Loucy (cell line): ENCODE measurements at regions not wholly inside any gene's neighbourhood (a gene's known extent, or its start where the extent isn't known, plus 50 kb on each side); places are given as distances from the start of the nearest gene placed in this dataset.

Source experiments
- H2AFZ ChIP-seq: fragments of 200-600 bp; sonication (generic); 2 replicates; pipeline ENCODE4 v1.6.0; 2016; ENCODE audit warnings: antibody characterized with exemption, mild to moderate bottlenecking, low read length, moderate library complexity
- H3F3A ChIP-seq: fragments of 200-600 bp; 2 replicates; pipeline ENCODE4 v1.6.0; 2016; ENCODE audit warnings: antibody characterized with exemption, low read depth, mild to moderate bottlenecking
- H3K27me3 ChIP-seq: fragments of 200-600 bp; sonication (generic); 2 replicates; pipeline ENCODE4 v1.6.1; 2014; ENCODE audit warnings: low read length, mild to moderate bottlenecking; ENCODE audit not compliant: insufficient read depth, poor library complexity, severe bottlenecking
- H3K36me3 ChIP-seq: fragments of 200-600 bp; sonication (generic); 2 replicates; pipeline ENCODE4 v1.6.1; 2016; ENCODE audit warnings: low read length; ENCODE audit not compliant: insufficient read depth
- H3K4me1 ChIP-seq: fragments of 200-600 bp; sonication (generic); 2 replicates; pipeline ENCODE4 v1.5.1; 2014; ENCODE audit warnings: low read length, mild to moderate bottlenecking; ENCODE audit not compliant: insufficient read depth, poor library complexity, severe bottlenecking
- H3K4me2 ChIP-seq: fragments of 200-600 bp; sonication (generic); 2 replicates; pipeline ENCODE4 v1.6.0; 2014; ENCODE audit warnings: antibody characterized with exemption, low read length, low read depth, mild to moderate bottlenecking; ENCODE audit not compliant: poor library complexity, severe bottlenecking
- H3K4me3 ChIP-seq: fragments of 200-600 bp; sonication (generic); 2 replicates; pipeline ENCODE4 v1.5.1; 2014; ENCODE audit warnings: low read length, mild to moderate bottlenecking, mixed read lengths; ENCODE audit not compliant: poor library complexity, severe bottlenecking
- H3K79me2 ChIP-seq: fragments of 200-600 bp; sonication (generic); 2 replicates; pipeline ENCODE4 v1.6.1; 2014; ENCODE audit warnings: low read length; ENCODE audit not compliant: insufficient read depth
- H3K9ac ChIP-seq: fragments of 200-600 bp; sonication (generic); 2 replicates; pipeline ENCODE4 v1.6.0; 2014; ENCODE audit warnings: mild to moderate bottlenecking, low read depth, low read length, moderate library complexity; ENCODE audit not compliant: poor library complexity, severe bottlenecking
- H3K9me2 ChIP-seq: fragments of 200-600 bp; sonication (generic); replicated peaks from 2 replicates; pipeline ENCODE4 v1.6.1; 2016; ENCODE audit warnings: low read depth, low read length, mixed read lengths
- H3K9me3 ChIP-seq: fragments of 200-600 bp; sonication (generic); 2 replicates; pipeline ENCODE4 v1.6.1; 2014; ENCODE audit warnings: mild to moderate bottlenecking, antibody characterized with exemption, low read length, low read depth; ENCODE audit not compliant: insufficient read depth
- H4K20me1 ChIP-seq: fragments of 200-600 bp; sonication (generic); 2 replicates; pipeline ENCODE4 v1.6.0; 2014; ENCODE audit warnings: antibody characterized with exemption, low read length, mild to moderate bottlenecking; ENCODE audit not compliant: insufficient read depth, poor library complexity, severe bottlenecking
- EZH2phosphoT487 ChIP-seq: fragments of 200-600 bp; IDR thresholded peaks from 2 replicates; pipeline ENCODE4 v1.6.1; 2018; ENCODE audit warnings: antibody characterized with exemption, mild to moderate bottlenecking, moderate library complexity, borderline replicate concordance
- TF ChIP-seq, protein P1 (sequence below): fragments of 200-600 bp; sonication (generic); conservative IDR thresholded peaks from 2 replicates; pipeline ENCODE4 v1.5.1; 2014; ENCODE audit warnings: mild to moderate bottlenecking, antibody characterized with exemption, low read length

DNA sequence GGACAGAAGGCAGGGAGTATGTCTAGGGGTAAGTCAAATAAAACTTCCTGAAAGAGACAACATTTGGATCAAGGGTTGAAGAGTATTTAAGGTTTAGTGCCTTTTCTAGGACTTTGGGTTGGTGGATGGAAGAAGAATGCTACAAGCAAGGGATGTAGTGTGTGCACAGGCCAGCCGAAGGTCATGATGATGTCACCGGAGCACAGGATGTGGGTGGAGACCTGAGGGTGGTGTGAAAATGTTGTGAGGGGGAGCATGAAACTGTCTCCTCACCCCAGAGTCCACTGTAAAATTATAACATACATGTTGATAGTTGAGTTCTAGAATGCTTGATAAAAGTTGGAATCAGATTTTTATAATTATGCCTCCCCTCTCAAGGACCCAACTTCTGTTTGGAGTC lies 553.3 kb upstream of the SGCD start:
- Histone ChIP-seq H3K27me3 (no peaks in the 10 kb centered on the region), H3K36me3 (no peaks in the 10 kb centered on the region), H3F3A (no peaks in the 10 kb centered on the region), H3K4me1 (no peaks in the 10 kb centered on the region), H3K4me3 (no peak overlapping the region), H3K9me2 (no peaks in the 10 kb centered on the region), H3K79me2 (no peaks in the 10 kb centered on the region), H3K9me3 (no peaks in the 10 kb centered on the region), H3K4me2 (no peak overlapping the region), H4K20me1 (no peaks in the 10 kb centered on the region), H3K9ac (no peak overlapping the region), H2AFZ (no peak overlapping the region)
- TF ChIP-seq, protein P1, sequence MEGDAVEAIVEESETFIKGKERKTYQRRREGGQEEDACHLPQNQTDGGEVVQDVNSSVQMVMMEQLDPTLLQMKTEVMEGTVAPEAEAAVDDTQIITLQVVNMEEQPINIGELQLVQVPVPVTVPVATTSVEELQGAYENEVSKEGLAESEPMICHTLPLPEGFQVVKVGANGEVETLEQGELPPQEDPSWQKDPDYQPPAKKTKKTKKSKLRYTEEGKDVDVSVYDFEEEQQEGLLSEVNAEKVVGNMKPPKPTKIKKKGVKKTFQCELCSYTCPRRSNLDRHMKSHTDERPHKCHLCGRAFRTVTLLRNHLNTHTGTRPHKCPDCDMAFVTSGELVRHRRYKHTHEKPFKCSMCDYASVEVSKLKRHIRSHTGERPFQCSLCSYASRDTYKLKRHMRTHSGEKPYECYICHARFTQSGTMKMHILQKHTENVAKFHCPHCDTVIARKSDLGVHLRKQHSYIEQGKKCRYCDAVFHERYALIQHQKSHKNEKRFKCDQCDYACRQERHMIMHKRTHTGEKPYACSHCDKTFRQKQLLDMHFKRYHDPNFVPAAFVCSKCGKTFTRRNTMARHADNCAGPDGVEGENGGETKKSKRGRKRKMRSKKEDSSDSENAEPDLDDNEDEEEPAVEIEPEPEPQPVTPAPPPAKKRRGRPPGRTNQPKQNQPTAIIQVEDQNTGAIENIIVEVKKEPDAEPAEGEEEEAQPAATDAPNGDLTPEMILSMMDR: no peak
- TF ChIP-seq EZH2phosphoT487: no peak

DNA sequence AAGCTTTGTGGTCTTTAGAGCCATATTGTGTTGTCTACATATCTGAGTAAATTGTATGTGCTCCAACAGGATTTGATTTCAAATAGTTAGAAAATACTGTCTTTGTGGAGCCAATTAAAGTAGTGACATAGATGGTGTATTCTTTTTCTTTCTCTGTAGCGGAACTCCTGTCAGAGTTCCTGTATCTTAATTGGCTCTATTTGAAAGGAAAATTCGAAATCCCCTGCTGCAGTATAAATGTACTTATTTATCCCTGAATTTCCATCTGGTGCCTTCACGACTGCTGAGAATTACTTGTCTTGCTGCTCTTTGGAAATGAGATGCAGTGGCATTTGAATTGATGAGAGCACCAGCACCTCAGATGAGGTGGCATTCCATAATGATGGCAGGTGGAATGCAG lies 546.7 kb upstream of the SGCD start:
- H2AFZ ChIP-seq: no peak overlapping the region
- TF ChIP-seq, protein P1: no peak
- TF ChIP-seq EZH2phosphoT487: no peak
- no peaks in the 10 kb centered on the region for H3K36me3 ChIP-seq
- no peaks in the 10 kb centered on the region for H3K27me3 ChIP-seq
- H3F3A ChIP-seq: no peaks in the 10 kb centered on the region
- no peak overlapping the region for H3K4me3 ChIP-seq
- H3K9me2 ChIP-seq: no peaks in the 10 kb centered on the region
- H3K9me3 ChIP-seq: no peaks in the 10 kb centered on the region
- H3K4me1 ChIP-seq: no peaks in the 10 kb centered on the region
- H3K9ac ChIP-seq: no peak overlapping the region
- no peak overlapping the region for H3K4me2 ChIP-seq
- no peaks in the 10 kb centered on the region for H4K20me1 ChIP-seq
- no peaks in the 10 kb centered on the region for H3K79me2 ChIP-seq

DNA sequence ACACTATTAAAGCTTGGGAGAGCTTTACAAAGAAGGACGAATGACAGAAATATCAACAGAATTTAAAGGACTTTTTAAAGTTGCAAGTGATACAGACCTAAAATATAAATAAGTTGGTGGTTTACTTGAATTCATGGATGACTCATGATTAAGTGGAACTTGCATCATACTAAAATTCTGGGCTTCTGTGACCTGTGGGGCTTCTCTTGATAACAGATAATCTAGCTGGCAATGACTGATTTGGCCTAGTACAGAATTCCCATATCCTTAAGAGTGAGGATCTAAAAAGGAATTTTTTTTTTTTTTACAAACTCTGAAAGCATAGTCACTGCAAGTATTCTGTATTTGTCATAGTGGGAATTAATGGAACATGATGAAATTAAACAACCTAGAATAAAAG lies 543.7 kb upstream of the SGCD start:
- H4K20me1 ChIP-seq: no peaks in the 10 kb centered on the region
- H3F3A ChIP-seq: no peaks in the 10 kb centered on the region
- H3K27me3 ChIP-seq: no peaks in the 10 kb centered on the region
- no peaks in the 10 kb centered on the region for H3K4me1 ChIP-seq
- TF ChIP-seq EZH2phosphoT487: no peak
- TF ChIP-seq, protein P1: no peak
- no peak overlapping the region for H3K9ac ChIP-seq
- H3K4me3 ChIP-seq: no peak overlapping the region
- H3K9me3 ChIP-seq: no peaks in the 10 kb centered on the region
- no peaks in the 10 kb centered on the region for H3K36me3 ChIP-seq
- H3K4me2 ChIP-seq: no peak overlapping the region
- H2AFZ ChIP-seq: no peak overlapping the region
- H3K9me2 ChIP-seq: no peaks in the 10 kb centered on the region
- H3K79me2 ChIP-seq: no peaks in the 10 kb centered on the region
